ENCODE measurements at regions not wholly inside any gene's neighbourhood (a gene's known extent, or its start where the extent isn't known, plus 50 kb on each side); places are given as distances from the start of the nearest gene placed in this dataset.

- Mint-ChIP-seq H3K27me3 (peaks cover 23% of the 10 kb centered on the region), H3K27ac (no peak overlapping the region)
- TF ChIP-seq CTCF (conservative IDR thresholded peaks at IDR 0.05), result no peak
Measured at GRCh38 chr1:63049135-63049534, 265.2 kb downstream of the ATG4C start.

GRCh38 chr1:63051356-63051755 is 267.4 kb downstream of the ATG4C start:
- H3K36me3 Mint-ChIP-seq, result no peaks in the 10 kb centered on the region
- no peak for DNase-seq (ENCODE audit: extremely low spot score, unreplicated experiment)
- TF ChIP-seq CTCF (conservative IDR thresholded peaks at IDR 0.05), result no peak
- H3K9me3 Mint-ChIP-seq, result no peaks in the 10 kb centered on the region
- no peaks in the 10 kb centered on the region for H3K4me1 Mint-ChIP-seq (ENCODE audit: unreplicated experiment)
- H3K27ac Mint-ChIP-seq, result no peak overlapping the region
- no peak overlapping the region for H3K4me3 Mint-ChIP-seq
- H3K27me3 Mint-ChIP-seq, result peaks cover 28% of the 10 kb centered on the region

More at GRCh38 chr1:63049135-63049534, 265.2 kb downstream of the ATG4C start:
- DNase-seq (ENCODE audit: extremely low spot score, unreplicated experiment), result no peak
- H3K9me3 Mint-ChIP-seq, result no peaks in the 10 kb centered on the region
- no peaks in the 10 kb centered on the region for H3K36me3 Mint-ChIP-seq
- H3K4me3 Mint-ChIP-seq, result no peak overlapping the region
- no peaks in the 10 kb centered on the region for H3K4me1 Mint-ChIP-seq (ENCODE audit: unreplicated experiment)

- H3K27me3 Mint-ChIP-seq, result peaks cover 22% of the 10 kb centered on the region
- TF ChIP-seq CTCF (conservative IDR thresholded peaks at IDR 0.05), result no peak
- H3K36me3 Mint-ChIP-seq, result no peaks in the 10 kb centered on the region
- no peaks in the 10 kb centered on the region for H3K9me3 Mint-ChIP-seq
- H3K27ac Mint-ChIP-seq, result no peak overlapping the region
- no peak overlapping the region for H3K4me3 Mint-ChIP-seq
- DNase-seq (ENCODE audit: extremely low spot score, unreplicated experiment), result no peak
- no peaks in the 10 kb centered on the region for H3K4me1 Mint-ChIP-seq (ENCODE audit: unreplicated experiment)
Measured at GRCh38 chr1:63051886-63052285, 268.0 kb downstream of the ATG4C start.

GRCh38 chr1:63054184-63054583 is 268.2 kb upstream of the FOXD3 start:
- TF ChIP-seq CTCF (conservative IDR thresholded peaks at IDR 0.05), result no peak
- Mint-ChIP-seq H3K4me1 (ENCODE audit: unreplicated experiment) (no peaks in the 10 kb centered on the region), H3K4me3 (no peak overlapping the region), H3K9me3 (no peaks in the 10 kb centered on the region), H3K36me3 (no peaks in the 10 kb centered on the region), H3K27me3 (peaks cover 19% of the 10 kb centered on the region), H3K27ac (no peak overlapping the region)
- DNase-seq (ENCODE audit: extremely low spot score, unreplicated experiment), result no peak

GRCh38 chr1:63063367-63063766 is 259.0 kb upstream of the FOXD3 start:
- no peaks in the 10 kb centered on the region for H3K4me1 Mint-ChIP-seq (ENCODE audit: unreplicated experiment)
- H3K4me3 Mint-ChIP-seq, result no peak overlapping the region
- no peaks in the 10 kb centered on the region for H3K36me3 Mint-ChIP-seq
- no peak for TF ChIP-seq CTCF (conservative IDR thresholded peaks at IDR 0.05)
- no peak for DNase-seq (ENCODE audit: extremely low spot score, unreplicated experiment)
- no peaks in the 10 kb centered on the region for H3K9me3 Mint-ChIP-seq
- peaks cover 29% of the 10 kb centered on the region for H3K27me3 Mint-ChIP-seq
- H3K27ac Mint-ChIP-seq, result no peak overlapping the region

GRCh38 chr1:63064135-63064534 is 258.2 kb upstream of the FOXD3 start:
- no peaks in the 10 kb centered on the region for H3K36me3 Mint-ChIP-seq
- H3K4me3 Mint-ChIP-seq, result no peak overlapping the region
- no peak for TF ChIP-seq CTCF (conservative IDR thresholded peaks at IDR 0.05)
- H3K27me3 Mint-ChIP-seq, result peaks cover 37% of the 10 kb centered on the region
- H3K9me3 Mint-ChIP-seq, result no peaks in the 10 kb centered on the region
- H3K4me1 Mint-ChIP-seq (ENCODE audit: unreplicated experiment), result no peaks in the 10 kb centered on the region
- no peak for DNase-seq (ENCODE audit: extremely low spot score, unreplicated experiment)
- no peak overlapping the region for H3K27ac Mint-ChIP-seq

Data from type B pancreatic cell (in vitro differentiated cells).